Breast epithelium (tissue), 3 donors: ENCODE measurements at regions not wholly inside any gene's neighbourhood (a gene's known extent, or its start where the extent isn't known, plus 50 kb on each side); places are given as distances from the start of the nearest gene placed in this dataset.

Experiments
- CTCF ChIP-seq, 3 donors: fragments of 450-650 bp; IDR thresholded peaks; one replicate each; pipeline ENCODE4 v1.5.1; 2016 to 2017; ENCODE audit warnings: antibody characterized with exemption in 3 of 3, mild to moderate bottlenecking in 3 of 3, moderate library complexity in 3 of 3
- POLR2A ChIP-seq: fragments of 450-650 bp; IDR thresholded peaks from one replicate; pipeline ENCODE4 v1.6.1; 2016; ENCODE audit warnings: antibody characterized with exemption, mild to moderate bottlenecking, moderate library complexity

GRCh38 chr10:70952401-70952800, 64.0 kb upstream of the PCBD1 start:
- TF ChIP-seq CTCF (IDR thresholded peaks at IDR 0.05) (no peak), POLR2A (no peak)
